Natural killer cell (primary cell): ENCODE measurements at regions not wholly inside any gene's neighbourhood (a gene's known extent, or its start where the extent isn't known, plus 50 kb on each side); places are given as distances from the start of the nearest gene placed in this dataset.

Experiments used
- ATAC-seq, 3 donors: fragments of 150-1000 bp in 2 of 3; fragments of 200-7000 bp in 1 of 3; cut with Tn5 transposase; 1 replicate in 1 of 3; 2 replicates in 2 of 3; pipeline ENCODE4 v1.10.0; 2021; ENCODE audit warnings: mild to moderate bottlenecking in 2 of 3, moderate library complexity in 2 of 3
- DNase-seq, 2 donors: peaks; one replicate each; pipeline versions ENCODE4 v3.0.0 to v3.0.0-alpha.2; 2013 to 2021; ENCODE audit warnings: mixed read lengths in 1 of 2
- H3K27ac ChIP-seq: one replicate; pipeline ENCODE4 v1.5.1; 2013; ENCODE audit warnings: mild to moderate bottlenecking, low read length
- H3K27me3 ChIP-seq: one replicate; pipeline ENCODE4 v1.6.1; 2013; ENCODE audit warnings: low read length; ENCODE audit not compliant: control insufficient read depth, insufficient read depth
- H3K36me3 ChIP-seq: one replicate; pipeline ENCODE4 v1.6.1; 2013; ENCODE audit warnings: low read length; ENCODE audit not compliant: control insufficient read depth, insufficient read depth
- H3K4me1 ChIP-seq: one replicate; pipeline ENCODE4 v1.6.1; 2013; ENCODE audit warnings: low read length; ENCODE audit not compliant: control insufficient read depth, insufficient read depth
- H3K4me3 ChIP-seq: one replicate; pipeline ENCODE4 v1.5.1; 2013; ENCODE audit warnings: low read length
- H3K9me3 ChIP-seq: one replicate; pipeline ENCODE4 v1.6.1; 2013; ENCODE audit warnings: low read length; ENCODE audit not compliant: control insufficient read depth, insufficient read depth
- H3K27ac Mint-ChIP-seq, 2 donors: one replicate each; pipeline ENCODE4 v1.8.0; 2022; ENCODE audit warnings: mild to moderate bottlenecking in 2 of 2, mixed read lengths in 2 of 2, moderate library complexity in 1 of 2
- H3K27me3 Mint-ChIP-seq, 2 donors: one replicate each; pipeline ENCODE4 v1.8.0; 2022; ENCODE audit warnings: low read depth in 2 of 2, mixed read lengths in 2 of 2
- H3K36me3 Mint-ChIP-seq: one replicate; pipeline ENCODE4 v1.8.0; 2022; ENCODE audit warnings: mixed read lengths
- H3K4me1 Mint-ChIP-seq, 2 donors: one replicate each; pipeline ENCODE4 v1.8.0; 2022; ENCODE audit warnings: mixed read lengths in 2 of 2
- H3K4me3 Mint-ChIP-seq: one replicate; pipeline ENCODE4 v1.8.0; 2022; ENCODE audit warnings: mild to moderate bottlenecking, moderate library complexity, mixed read lengths
- H3K9me3 Mint-ChIP-seq, 2 donors: one replicate each; pipeline ENCODE4 v1.8.0; 2022; ENCODE audit warnings: mixed read lengths in 2 of 2
- CTCF ChIP-seq: fragments of 200-600 bp; IDR thresholded peaks from one replicate; pipeline ENCODE4 v1.8.0; 2022; ENCODE audit warnings: antibody characterized with exemption
- WGBS: methylation state at CpG from one replicate; pipeline ENCODE4 v1.1.7; 2013; ENCODE audit warnings: missing lambda C conversion rate; ENCODE audit not compliant: insufficient coverage; 5-methylcytosine and 5-hydroxymethylcytosine counted together
- intact Hi-C: fragments of 100-400 bp; cut with micrococcal nuclease; formaldehyde crosslinking; loops from one replicate; pipeline ENCODE4 v1.14.2; 2022

- WGBS = 60% methylated on average over 1 of the region's 2 CpGs
- Histone ChIP-seq H3K9me3 (no peaks in the 10 kb centered on the region), H3K4me1 (no peaks in the 10 kb centered on the region), H3K36me3 (no peaks in the 10 kb centered on the region), H3K4me3 (no peak overlapping the region), H3K27me3 (no peaks in the 10 kb centered on the region), H3K27ac (no peak overlapping the region)
- intact Hi-C loops = no loop called here
- TF ChIP-seq CTCF = no peak
- no peak for DNase-seq
- H3K4me3 Mint-ChIP-seq = no peak overlapping the region
- H3K36me3 Mint-ChIP-seq = no peaks in the 10 kb centered on the region
- peaks cover 3 to 6% of the 10 kb centered on the region in 2 donors for H3K27me3 Mint-ChIP-seq
- ATAC-seq = no peak
- no peaks in the 10 kb centered on the region for H3K4me1 Mint-ChIP-seq
- H3K27ac Mint-ChIP-seq = no peak overlapping the region
- H3K9me3 Mint-ChIP-seq = no peaks in the 10 kb centered on the region
These were observed 481.7 kb upstream of the TGFBR2 start for GRCh38 chr3:30124435-30125370.

GRCh38 chr3:30129765-30130164, 476.6 kb upstream of the TGFBR2 start:
- no peaks in the 10 kb centered on the region for H3K36me3 Mint-ChIP-seq
- H3K4me1 Mint-ChIP-seq = no peaks in the 10 kb centered on the region
- intact Hi-C loops = no loop called here
- H3K27me3 ChIP-seq = no peaks in the 10 kb centered on the region
- no peak for DNase-seq
- no peaks in the 10 kb centered on the region for H3K9me3 ChIP-seq
- peaks cover 3 to 6% of the 10 kb centered on the region in 2 donors for H3K27me3 Mint-ChIP-seq
- no peaks in the 10 kb centered on the region for H3K9me3 Mint-ChIP-seq
- H3K36me3 ChIP-seq = no peaks in the 10 kb centered on the region
- no peak overlapping the region for H3K27ac Mint-ChIP-seq
- H3K4me1 ChIP-seq = no peaks in the 10 kb centered on the region
- no peak for ATAC-seq
- H3K4me3 ChIP-seq = no peak overlapping the region
- TF ChIP-seq CTCF = no peak
- 82% methylated on average over 2 of the region's 2 CpGs for WGBS
- no peak overlapping the region for H3K27ac ChIP-seq
- no peak overlapping the region for H3K4me3 Mint-ChIP-seq

- ATAC-seq (no peak), DNase-seq (no peak)
- Mint-ChIP-seq H3K9me3 (no peaks in the 10 kb centered on the region), H3K4me1 (no peaks in the 10 kb centered on the region), H3K27ac (no peak overlapping the region), H3K36me3 (no peaks in the 10 kb centered on the region), H3K4me3 (no peak overlapping the region), H3K27me3 (peaks cover 3 to 6% of the 10 kb centered on the region in 2 donors)
- Histone ChIP-seq H3K9me3 (no peaks in the 10 kb centered on the region), H3K4me1 (no peaks in the 10 kb centered on the region), H3K27ac (no peak overlapping the region), H3K36me3 (no peaks in the 10 kb centered on the region), H3K4me3 (no peak overlapping the region), H3K27me3 (no peaks in the 10 kb centered on the region)
- intact Hi-C loops = no loop called here
- no peak for TF ChIP-seq CTCF
- WGBS = 90% methylated on average over 1 of the region's 1 CpG
These were observed 476.0 kb upstream of the TGFBR2 start for GRCh38 chr3:30130391-30130790.
